Activated CD4-positive, alpha-beta T cell treated with anti-CD3 and anti-CD28 coated beads, Interleukin-2, amount 50 U/mL, for 24 hours (primary cell): ENCODE measurements at regions not wholly inside any gene's neighbourhood (a gene's known extent, or its start where the extent isn't known, plus 50 kb on each side); places are given as distances from the start of the nearest gene placed in this dataset.
"Not testable (repeated sequence)": the region's sequence is repeated elsewhere in the genome, so short reads cannot be mapped to it uniquely, and the experiment has no call there.

ENCODE experiments used
- DNase-seq, 2 donors: peaks; one replicate each; pipeline ENCODE4 v3.0.0-alpha.2; 2020; ENCODE audit warnings: low read depth in 1 of 2, low spot score in 1 of 2

DNA sequence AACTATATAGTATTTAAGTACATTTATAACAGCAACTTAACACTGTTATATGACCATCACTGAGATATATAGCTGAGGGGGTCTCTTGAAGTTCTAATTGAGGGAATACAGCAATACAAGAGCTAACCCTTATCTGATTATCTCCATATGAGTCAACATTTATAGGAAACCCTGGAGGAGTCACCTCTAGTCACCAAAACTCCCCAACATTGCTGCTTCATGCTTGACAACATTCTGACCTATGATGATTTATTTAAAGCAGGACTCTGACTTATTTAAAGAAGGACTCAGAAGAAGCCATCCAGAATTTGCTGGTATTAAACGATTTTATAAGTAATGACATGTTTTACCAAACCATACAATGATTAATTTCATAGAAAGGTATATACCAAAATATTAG, 182.6 kb upstream of the NOX3 start:
- DNase-seq = no peak

DNA sequence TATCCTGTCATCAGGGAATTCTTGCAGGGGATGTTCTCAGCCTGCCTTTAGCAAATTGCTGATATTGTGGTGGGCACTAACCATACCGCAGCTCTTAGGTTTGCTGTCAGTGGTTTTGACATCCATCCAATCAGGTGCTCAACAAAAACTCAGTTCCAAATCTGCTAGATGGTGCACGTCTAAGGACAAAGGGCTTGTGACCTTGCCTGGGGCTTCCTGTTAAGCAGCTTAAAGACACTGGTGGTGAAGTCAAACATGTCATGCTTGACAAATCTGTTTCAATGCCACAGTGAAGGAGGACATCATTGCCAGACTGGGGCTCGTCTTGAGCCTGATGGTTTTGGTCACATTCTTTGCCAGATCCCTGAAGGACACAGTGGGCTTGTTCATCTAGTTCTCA, 179.8 kb upstream of the NOX3 start:
- no peak for DNase-seq

DNA sequence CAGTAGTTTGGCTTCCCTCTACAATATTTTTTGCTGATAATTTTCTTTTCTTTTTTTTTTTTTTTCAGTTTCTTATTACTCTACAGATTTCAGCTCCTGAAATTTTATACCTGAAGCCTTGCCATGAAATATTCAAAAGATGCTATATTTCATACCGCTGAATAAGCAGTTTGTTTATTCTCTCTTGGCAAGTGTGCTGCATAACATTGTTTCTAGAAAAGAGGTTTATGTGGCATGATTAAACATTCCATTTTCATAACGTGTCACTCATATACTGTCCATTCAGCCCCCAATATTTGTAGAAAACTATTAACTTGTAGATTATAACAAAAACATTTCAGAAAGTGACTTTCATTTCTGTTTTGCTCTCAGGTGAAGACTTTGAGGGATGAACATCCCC, 174.4 kb upstream of the NOX3 start:
- DNase-seq = no peak

- DNase-seq = no peak
Measured at GRCh38 chr6:155629652-155630051, 174.0 kb upstream of the NOX3 start.

- DNase-seq = peak in 1 of 2 donors; percentile 16
Measured at GRCh38 chr6:155628306-155628705, 172.7 kb upstream of the NOX3 start.

- not testable (repeated sequence) for DNase-seq
Measured at GRCh38 chr6:155627722-155628212, 172.1 kb upstream of the NOX3 start.

- DNase-seq = no peak
Measured at GRCh38 chr6:155623450-155624178, 168.0 kb upstream of the NOX3 start.

GRCh38 chr6:155614606-155615005, 159.0 kb upstream of the NOX3 start:
- DNase-seq = no peak

DNA sequence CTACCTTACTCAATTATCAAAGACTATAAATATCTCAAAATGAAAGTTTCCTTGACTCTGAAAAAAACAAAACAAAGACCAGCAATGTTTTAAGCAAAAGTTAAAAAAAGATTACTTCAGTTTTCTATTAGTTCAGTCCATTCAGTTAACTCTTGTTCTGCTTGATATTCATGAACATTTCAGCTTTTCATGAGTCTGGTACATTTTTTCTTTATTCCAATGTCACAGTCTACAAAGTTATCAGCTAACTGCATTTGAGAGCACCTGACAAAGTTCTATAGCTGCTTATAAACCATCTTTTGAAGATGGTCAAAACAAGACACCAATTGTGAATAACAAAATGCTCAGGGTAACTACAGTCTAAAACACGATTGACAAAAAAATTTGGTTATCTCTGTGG, 156.1 kb upstream of the NOX3 start:
- DNase-seq = no peak

- DNase-seq = no peak
Measured at GRCh38 chr6:155604991-155605390, 149.4 kb upstream of the NOX3 start.

GRCh38 chr6:155599561-155599960, 143.9 kb upstream of the NOX3 start:
- DNase-seq = no peak

GRCh38 chr6:155599160-155599559, 143.5 kb upstream of the NOX3 start:
- no peak for DNase-seq

DNA sequence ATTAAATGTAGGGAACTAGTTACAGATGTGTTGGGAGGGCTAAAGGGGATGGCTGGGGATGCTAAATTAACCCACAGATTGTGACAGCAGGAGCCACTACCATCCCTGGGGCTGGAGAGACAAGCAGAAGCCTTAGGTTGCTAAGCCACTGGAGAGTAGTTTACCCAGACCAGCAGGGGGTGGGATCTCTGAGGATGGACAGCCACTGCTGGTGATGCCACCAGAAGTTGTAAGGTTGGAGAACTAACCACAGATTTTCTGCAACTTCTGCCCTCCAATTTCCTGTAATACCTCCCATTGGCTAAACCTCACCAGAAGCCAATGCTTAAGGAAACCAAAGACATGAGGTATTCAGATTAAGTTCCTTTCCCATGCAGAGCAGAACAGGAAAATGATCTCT, 139.6 kb upstream of the NOX3 start:
- no peak for DNase-seq

DNA sequence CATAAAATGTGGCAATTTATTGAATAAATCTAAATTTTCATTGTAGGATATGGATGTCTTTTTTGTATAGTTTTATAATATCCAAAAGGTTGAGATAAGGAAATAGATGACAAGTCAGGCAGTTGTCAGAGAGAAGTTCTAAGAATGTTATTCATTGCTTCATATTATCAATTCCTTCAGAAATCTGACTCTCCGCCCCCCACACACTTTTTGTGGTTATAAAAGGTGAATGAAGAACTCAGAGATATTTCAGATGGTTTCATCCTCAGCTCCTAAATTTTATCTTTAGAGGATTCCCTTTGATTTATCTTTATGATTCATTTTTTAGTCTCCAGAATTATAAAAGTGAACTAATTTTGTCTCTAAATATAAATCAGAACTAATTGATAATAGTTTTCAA, 136.1 kb upstream of the NOX3 start:
- DNase-seq = no peak

DNA sequence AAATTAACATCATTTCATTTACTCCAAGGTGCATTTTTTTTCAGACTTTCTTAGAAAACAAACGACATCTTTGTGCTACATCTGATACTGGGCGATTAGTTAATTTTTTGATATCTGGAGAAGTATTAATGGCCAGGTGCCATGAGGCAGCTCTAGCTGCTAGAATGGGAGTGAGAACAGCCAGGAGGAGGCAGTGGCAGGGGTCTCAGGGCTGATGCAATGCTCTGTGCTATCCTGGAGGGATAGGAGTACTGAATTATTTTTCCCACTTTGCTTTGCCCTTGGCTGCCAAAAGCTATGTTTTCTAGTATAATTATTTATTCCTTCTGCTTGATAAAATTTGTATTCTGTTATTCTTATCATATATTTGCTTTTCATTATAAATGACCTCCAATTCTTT, 133.6 kb upstream of the NOX3 start:
- DNase-seq = no peak

- no peak for DNase-seq
Measured at GRCh38 chr6:155587817-155588216, 132.2 kb upstream of the NOX3 start.

DNA sequence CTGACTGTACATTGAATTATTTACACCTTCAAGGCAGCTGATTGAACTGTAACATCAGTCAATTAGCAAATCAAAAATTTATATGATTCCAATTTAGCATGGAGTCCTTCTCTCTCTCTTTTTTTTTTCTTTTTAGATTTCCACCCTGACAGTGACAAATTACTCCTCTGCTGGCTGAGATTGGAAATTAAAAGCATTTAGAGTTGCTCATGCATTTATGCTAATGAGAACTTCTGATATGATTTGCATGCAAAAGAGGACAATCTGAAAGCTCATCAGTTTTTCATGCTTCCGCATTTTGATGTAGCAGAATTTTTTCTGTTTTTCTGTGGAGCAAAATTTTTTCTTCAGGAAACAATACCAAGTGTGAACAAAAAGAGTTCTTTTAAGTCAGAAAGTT, 130.5 kb upstream of the NOX3 start:
- no peak for DNase-seq

- no peak for DNase-seq
Measured at GRCh38 chr6:155584006-155584405, 128.4 kb upstream of the NOX3 start.

DNA sequence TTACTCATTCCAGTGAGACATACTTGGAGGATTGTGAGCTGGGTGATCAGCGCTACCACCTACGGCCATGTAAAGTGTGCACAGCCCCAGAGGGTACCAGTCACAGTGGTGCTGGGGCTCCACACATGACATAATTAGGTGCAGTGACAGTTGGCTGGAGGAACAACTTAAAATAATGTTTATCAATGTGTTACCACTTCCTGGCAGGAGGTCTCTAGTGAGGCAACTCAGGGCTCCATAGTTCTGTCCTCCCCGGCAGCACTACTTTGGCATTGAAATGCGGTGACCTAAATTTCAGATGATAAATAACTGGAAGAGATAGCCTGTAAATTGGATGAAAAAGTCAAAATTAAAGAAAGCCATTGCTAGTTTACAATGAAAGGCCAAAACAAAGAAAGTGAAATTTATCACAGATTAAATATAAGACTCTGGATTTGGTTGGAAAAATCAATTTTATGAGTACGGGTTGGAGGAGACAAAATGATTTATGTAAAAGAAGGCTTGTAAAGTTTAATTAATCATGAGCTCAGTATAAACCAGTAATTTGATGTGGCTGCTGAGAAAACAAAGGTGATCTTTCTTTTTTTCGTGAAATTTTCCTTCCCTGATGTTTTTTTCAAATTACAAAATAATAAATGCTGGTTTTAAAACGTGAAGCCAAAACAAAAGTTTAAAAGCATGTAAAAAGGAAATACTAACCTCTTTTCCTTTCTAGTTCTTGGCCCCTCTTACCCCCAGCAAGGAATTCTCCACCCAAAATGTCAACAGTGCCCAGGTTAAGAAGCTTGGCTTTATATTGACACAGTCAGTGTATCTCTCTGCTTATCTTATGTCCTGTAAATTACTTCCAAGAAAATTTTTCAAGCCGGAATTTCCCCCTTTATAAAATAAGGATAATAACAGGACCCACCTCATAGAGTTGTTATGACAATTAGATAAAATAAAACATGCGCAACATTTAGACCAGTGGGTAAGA, 126.7 kb upstream of the NOX3 start:
- DNase-seq = no peak

DNA sequence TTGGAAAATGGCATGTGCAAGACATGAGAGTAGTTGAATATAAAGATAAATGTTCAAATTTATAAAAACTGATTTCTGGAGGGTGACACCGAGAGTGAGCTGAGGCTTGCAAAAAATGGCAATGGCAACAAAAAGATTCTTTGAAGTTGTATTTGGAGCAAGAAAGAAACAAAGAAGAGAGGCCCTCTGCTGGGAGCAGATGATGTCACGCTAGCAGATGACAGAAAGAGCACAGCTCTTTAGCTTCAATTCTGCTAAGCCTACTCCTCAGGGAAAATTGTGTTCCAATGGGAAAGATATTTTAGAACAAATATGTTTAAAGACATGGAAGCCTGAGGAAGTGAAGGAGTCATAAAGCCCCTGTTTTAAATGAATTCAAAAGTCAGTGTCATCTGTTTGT, 125.3 kb upstream of the NOX3 start:
- no peak for DNase-seq

GRCh38 chr6:155578251-155578650, 122.6 kb upstream of the NOX3 start:
- DNase-seq = no peak

GRCh38 chr6:155561966-155562364, 106.3 kb upstream of the NOX3 start:
- DNase-seq = no peak
